GM12878 (cell line): ENCODE measurements at regions not wholly inside any gene's neighbourhood (a gene's known extent, or its start where the extent isn't known, plus 50 kb on each side); places are given as distances from the start of the nearest gene placed in this dataset.

ENCODE experiments used
- ATAC-seq: fragments of 200-7000 bp; cut with Tn5 transposase; 3 replicates; pipeline ENCODE4 v1.9.1; 2020; ENCODE audit warnings: mild to moderate bottlenecking, moderate library complexity
- BruUV-seq: library from RNA; stranded (reverse); fragments of 400-500 nt; replicated peaks from 2 replicates; lab custom pipeline; 2021; lab: Mats Ljungman, UMichigan
- CTCF ChIA-PET: fragments of 300-600 bp; sonication (Branson Sonifier 250); formaldehyde crosslinking; extraction: SDS; loops from one replicate; lab custom pipeline; 2021; ENCODE audit warnings: inconsistent platforms; lab: Yijun Ruan, JAX
- POLR2A ChIA-PET: fragments of 350-600 bp; formaldehyde crosslinking; extraction: SDS; loops from one replicate; lab custom pipeline; 2021; ENCODE audit warnings: inconsistent platforms; lab: Charles Lee
- RAD21 ChIA-PET: fragments of 300-600 bp; sonication (Branson Sonifier 250); formaldehyde crosslinking; loops from one replicate; lab custom pipeline; 2023; ENCODE audit warnings: antibody characterized with exemption; ENCODE audit not compliant: unreplicated experiment; lab: Charles Lee
- SMC1A ChIA-PET: fragments of 300-600 bp; sonication (Branson Sonifier 250); formaldehyde crosslinking; loops from one replicate; lab custom pipeline; 2023; ENCODE audit not compliant: unreplicated experiment, uncharacterized antibody; lab: Charles Lee
- DNase-seq: peaks from one replicate; pipeline ENCODE4 v3.0.0-alpha.2; 2011; ENCODE audit warnings: low read depth, low spot score
- FAIRE-seq: peaks from 3 replicates; lab custom pipeline; 2011; peaks lifted over from hg19 to GRCh38; lab: Jason Lieb, UNC
- H2AFZ ChIP-seq: 2 replicates; pipeline ENCODE4 v1.6.0; 2011; ENCODE audit warnings: low read depth, low read length, control low read depth; ENCODE audit not compliant: control insufficient read depth
- H3K27ac ChIP-seq: 2 replicates; pipeline ENCODE4 v1.5.1; 2011; ENCODE audit warnings: control low read depth; ENCODE audit not compliant: control insufficient read depth, insufficient read depth
- H3K27me3 ChIP-seq, 2 experiments: replicated peaks in 1 of 2; 2 replicates each; pipeline versions ENCODE4 v1.6.0 to v1.6.1; 2011; ENCODE audit warnings: low read length in 1 of 2; ENCODE audit not compliant: control insufficient read depth in 2 of 2, insufficient read depth in 2 of 2
- H3K36me3 ChIP-seq, 2 experiments: 2 replicates each; pipeline ENCODE4 v1.5.1; 2011; ENCODE audit warnings: low read length in 1 of 2; ENCODE audit not compliant: control insufficient read depth in 2 of 2, insufficient read depth in 2 of 2
- H3K4me1 ChIP-seq: 2 replicates; pipeline ENCODE4 v1.6.1; 2011; ENCODE audit warnings: mild to moderate bottlenecking, low read length, moderate library complexity, mixed read lengths; ENCODE audit not compliant: control insufficient read depth, insufficient read depth
- H3K4me2 ChIP-seq: 2 replicates; pipeline ENCODE4 v1.6.0; 2011; ENCODE audit warnings: control low read depth; ENCODE audit not compliant: control insufficient read depth, insufficient read depth
- H3K4me3 ChIP-seq: fragments of 200-600 bp; sonication (generic); 2 replicates; pipeline ENCODE4 v1.5.1; 2016
- H3K79me2 ChIP-seq: 2 replicates; pipeline ENCODE4 v1.6.0; 2011; ENCODE audit warnings: low read length; ENCODE audit not compliant: control insufficient read depth, insufficient read depth
- H3K9ac ChIP-seq: 2 replicates; pipeline ENCODE4 v1.8.0; 2011; ENCODE audit warnings: low read length, control low read depth, mixed read lengths; ENCODE audit not compliant: control insufficient read depth, insufficient read depth
- H3K9me3 ChIP-seq: replicated peaks from 3 replicates; pipeline ENCODE4 v1.5.1; 2011; ENCODE audit warnings: mild to moderate bottlenecking, low read length; ENCODE audit not compliant: control insufficient read depth, insufficient read depth
- H4K20me1 ChIP-seq: 2 replicates; pipeline ENCODE4 v1.6.0; 2011; ENCODE audit not compliant: control insufficient read depth, insufficient read depth
- BHLHE40 ChIP-seq, 2 experiments: fragments of 450-650 bp in 1 of 2; IDR thresholded peaks; 2 replicates each; pipeline ENCODE4 v1.6.1; 2011 to 2017; ENCODE audit warnings: low read depth in 2 of 2, borderline replicate concordance in 1 of 2, improper control_type of control experiment in 1 of 2, low read length in 1 of 2, mild to moderate bottlenecking in 1 of 2
- CBX3 ChIP-seq: fragments of 200-600 bp; sonication (generic); IDR thresholded peaks from 2 replicates; pipeline ENCODE4 v1.6.1; 2016; ENCODE audit warnings: low read depth, borderline replicate concordance
- GATAD2B ChIP-seq: fragments of 450-650 bp; conservative IDR thresholded peaks from 2 replicates; pipeline ENCODE4 v1.6.1; 2017; ENCODE audit warnings: low read depth, mild to moderate bottlenecking, moderate library complexity
- IKZF1 ChIP-seq: fragments of 450-650 bp; conservative IDR thresholded peaks from 2 replicates; pipeline ENCODE4 v1.6.1; 2017; ENCODE audit warnings: antibody characterized with exemption, mild to moderate bottlenecking
- MYC ChIP-seq: IDR thresholded peaks from 2 replicates; pipeline ENCODE4 v1.6.1; 2011; ENCODE audit warnings: mild to moderate bottlenecking, low read length, moderate library complexity, inconsistent platforms; ENCODE audit not compliant: insufficient read depth, insufficient replicate concordance, insufficient read length, severe bottlenecking
- POLR2A ChIP-seq: IDR thresholded peaks from 2 replicates; pipeline ENCODE4 v1.6.1; 2011; ENCODE audit warnings: low read depth, mild to moderate bottlenecking, low read length
- SMC3 ChIP-seq: IDR thresholded peaks from 2 replicates; pipeline ENCODE4 v1.6.1; 2011; ENCODE audit warnings: low read length, improper control_type of control experiment, borderline replicate concordance
- TCF12 ChIP-seq: IDR thresholded peaks from 2 replicates; pipeline ENCODE4 v1.6.1; 2011; ENCODE audit warnings: low read depth, mild to moderate bottlenecking, low read length
- ZNF217 ChIP-seq: fragments of 450-650 bp; IDR thresholded peaks from 2 replicates; pipeline ENCODE4 v1.6.1; 2017; ENCODE audit warnings: antibody characterized with exemption, mild to moderate bottlenecking
- WGBS: methylation state at CpG from one replicate; pipeline ENCODE4 v1.1.6; 2016; ENCODE audit warnings: low lambda C conversion rate; ENCODE audit not compliant: insufficient replicate concordance, insufficient coverage; ENCODE audit errors: missing lambda C conversion rate; 5-methylcytosine and 5-hydroxymethylcytosine counted together
- in situ Hi-C: fragments of 300-500 bp; cut with MboI; formaldehyde crosslinking; loops from 9 replicates; pipeline ENCODE4 v1.14.3; 2018; ENCODE audit warnings: mixed read lengths
- intact Hi-C: fragments of 100-400 bp; cut with micrococcal nuclease; formaldehyde crosslinking; loops from one replicate; pipeline ENCODE4 v1.14.2; 2022; ENCODE audit not compliant: unreplicated experiment
- TF ChIP-seq, protein P1 (sequence below): fragments of 150-350 bp; IDR thresholded peaks from 2 replicates; pipeline ENCODE4 v1.6.1; 2014; ENCODE audit warnings: mild to moderate bottlenecking, low read depth, low read length
- TF ChIP-seq, protein P2 (sequence below): IDR thresholded peaks from 2 replicates; pipeline ENCODE4 v1.6.1; 2012; ENCODE audit warnings: low read length, inconsistent platforms
- TF ChIP-seq, protein P3 (sequence below): IDR thresholded peaks from 2 replicates; pipeline ENCODE4 v1.6.1; 2012; ENCODE audit warnings: low read depth, low read length, improper control_type of control experiment

DNA sequence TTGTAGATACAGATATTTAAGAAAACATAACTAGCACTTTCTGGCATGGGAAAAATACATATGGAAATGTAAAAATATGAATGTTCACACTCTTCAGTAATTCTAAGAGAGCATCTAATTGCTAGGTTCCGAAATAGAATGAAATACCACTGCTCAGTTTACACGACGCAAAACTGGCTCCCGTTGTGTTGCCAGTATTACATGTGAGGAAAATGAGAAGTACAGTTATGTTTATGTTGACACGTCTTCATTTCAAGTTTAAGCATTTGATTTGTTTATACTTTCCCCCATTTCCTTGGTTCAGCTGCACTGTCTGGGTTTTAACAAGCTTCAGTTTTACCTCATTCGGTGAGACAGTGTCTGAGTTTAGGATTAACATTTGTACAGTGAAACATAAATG, 275.8 kb upstream of the SEMA3D start:
- FAIRE-seq (no peak), ATAC-seq (no peak), DNase-seq (no peak)
- Histone ChIP-seq H3K4me2 (no peak overlapping the region), H3K9me3 (no peaks in the 10 kb centered on the region), H3K27me3 (no peaks in the 10 kb centered on the region), H2AFZ (no peak overlapping the region), H3K36me3 (no peaks in the 10 kb centered on the region), H3K4me3 (no peak overlapping the region), H3K9ac (no peak overlapping the region), H4K20me1 (no peaks in the 10 kb centered on the region), H3K79me2 (no peaks in the 10 kb centered on the region), H3K27ac (no peak overlapping the region), H3K4me1 (no peaks in the 10 kb centered on the region)
- ChIA-PET POLR2A (no interaction called here), CTCF (interaction anchor here (0.9 to 3.3 kb wide), 4 partner anchors 9 to 421 kb away, joined by 3 to 19 read pairs (median 6); partner anchors contain the start of gene SEMA3D), RAD21 (no interaction called here), SMC1A (interaction anchor here (1.0 kb wide), 1 partner anchor 421 kb away, joined by 3 read pairs; no protein-coding TSS in a partner anchor)
- 16% methylated on average over 6 of the region's 6 CpGs for WGBS
- TF ChIP-seq CBX3 (no peak), GATAD2B (no peak), MYC (no peak), ZNF217 (no peak), SMC3 (no peak), POLR2A (no peak), IKZF1 (no peak), TCF12 (no peak), BHLHE40 (IDR thresholded peaks at IDR 0.05; ENCODE audit: borderline replicate concordance in 1 of 2, low read depth in 2 of 2, low read length in 1 of 2) (no peak)
- TF ChIP-seq, protein P1, sequence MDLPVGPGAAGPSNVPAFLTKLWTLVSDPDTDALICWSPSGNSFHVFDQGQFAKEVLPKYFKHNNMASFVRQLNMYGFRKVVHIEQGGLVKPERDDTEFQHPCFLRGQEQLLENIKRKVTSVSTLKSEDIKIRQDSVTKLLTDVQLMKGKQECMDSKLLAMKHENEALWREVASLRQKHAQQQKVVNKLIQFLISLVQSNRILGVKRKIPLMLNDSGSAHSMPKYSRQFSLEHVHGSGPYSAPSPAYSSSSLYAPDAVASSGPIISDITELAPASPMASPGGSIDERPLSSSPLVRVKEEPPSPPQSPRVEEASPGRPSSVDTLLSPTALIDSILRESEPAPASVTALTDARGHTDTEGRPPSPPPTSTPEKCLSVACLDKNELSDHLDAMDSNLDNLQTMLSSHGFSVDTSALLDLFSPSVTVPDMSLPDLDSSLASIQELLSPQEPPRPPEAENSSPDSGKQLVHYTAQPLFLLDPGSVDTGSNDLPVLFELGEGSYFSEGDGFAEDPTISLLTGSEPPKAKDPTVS: no peak
- TF ChIP-seq, protein P2, sequence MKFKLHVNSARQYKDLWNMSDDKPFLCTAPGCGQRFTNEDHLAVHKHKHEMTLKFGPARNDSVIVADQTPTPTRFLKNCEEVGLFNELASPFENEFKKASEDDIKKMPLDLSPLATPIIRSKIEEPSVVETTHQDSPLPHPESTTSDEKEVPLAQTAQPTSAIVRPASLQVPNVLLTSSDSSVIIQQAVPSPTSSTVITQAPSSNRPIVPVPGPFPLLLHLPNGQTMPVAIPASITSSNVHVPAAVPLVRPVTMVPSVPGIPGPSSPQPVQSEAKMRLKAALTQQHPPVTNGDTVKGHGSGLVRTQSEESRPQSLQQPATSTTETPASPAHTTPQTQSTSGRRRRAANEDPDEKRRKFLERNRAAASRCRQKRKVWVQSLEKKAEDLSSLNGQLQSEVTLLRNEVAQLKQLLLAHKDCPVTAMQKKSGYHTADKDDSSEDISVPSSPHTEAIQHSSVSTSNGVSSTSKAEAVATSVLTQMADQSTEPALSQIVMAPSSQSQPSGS: no peak
- TF ChIP-seq, protein P3, sequence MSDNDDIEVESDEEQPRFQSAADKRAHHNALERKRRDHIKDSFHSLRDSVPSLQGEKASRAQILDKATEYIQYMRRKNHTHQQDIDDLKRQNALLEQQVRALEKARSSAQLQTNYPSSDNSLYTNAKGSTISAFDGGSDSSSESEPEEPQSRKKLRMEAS: no peak
- intact Hi-C loops: loop anchor here (10.0 kb wide), 1 partner anchor 278 kb away; the partner anchor contains the start of gene SEMA3D
- no TSS peak for BruUV-seq
- in situ Hi-C loops: no loop called here
